ENCODE measurements at regions not wholly inside any gene's neighbourhood (a gene's known extent, or its start where the extent isn't known, plus 50 kb on each side); places are given as distances from the start of the nearest gene placed in this dataset.
"Not testable (repeated sequence)": the region's sequence is repeated elsewhere in the genome, so short reads cannot be mapped to it uniquely, and the experiment has no call there.

GRCh38 chr2:81077396-81077795, 772.8 kb upstream of the LRRTM1 start:
- DNase-seq = no peak

DNA sequence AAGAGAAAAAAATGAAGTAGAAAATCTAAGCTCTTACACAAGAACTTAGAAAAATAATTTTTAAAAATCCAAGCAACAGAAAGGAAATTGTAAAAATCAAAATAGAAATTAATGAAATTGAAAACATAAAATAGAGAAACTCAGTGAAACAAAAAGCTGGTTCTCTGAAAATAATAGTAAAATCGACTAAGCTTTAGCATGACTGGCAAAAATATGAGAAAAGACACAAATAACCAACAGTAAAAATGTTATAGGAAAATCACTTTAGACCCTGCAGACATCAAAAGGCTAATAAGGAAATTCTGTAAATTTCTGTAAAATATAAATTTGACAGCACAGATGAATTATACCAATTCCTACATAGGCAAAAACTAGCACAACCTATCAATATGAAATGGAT, 768.9 kb upstream of the LRRTM1 start:
- no peak for DNase-seq

DNA sequence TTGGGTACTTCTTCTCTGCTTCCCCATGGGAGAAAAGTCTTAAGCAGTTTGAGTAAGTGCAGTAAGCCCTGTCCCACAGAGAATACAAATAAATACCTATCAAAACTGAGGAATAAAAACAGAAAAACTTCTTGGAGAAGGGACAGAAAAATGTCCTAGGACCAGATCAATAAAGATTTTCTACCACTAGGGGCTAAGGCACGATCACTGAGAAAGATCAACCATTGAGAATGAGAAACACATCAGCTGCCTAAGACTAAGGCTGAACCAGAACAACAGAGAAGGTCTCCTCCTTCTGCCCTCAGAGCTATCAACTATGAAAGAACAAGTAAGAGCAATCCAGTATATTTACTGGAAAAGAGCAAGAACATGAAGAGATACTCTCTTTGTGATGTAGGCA, 763.6 kb upstream of the LRRTM1 start:
- no peak for DNase-seq

DNA sequence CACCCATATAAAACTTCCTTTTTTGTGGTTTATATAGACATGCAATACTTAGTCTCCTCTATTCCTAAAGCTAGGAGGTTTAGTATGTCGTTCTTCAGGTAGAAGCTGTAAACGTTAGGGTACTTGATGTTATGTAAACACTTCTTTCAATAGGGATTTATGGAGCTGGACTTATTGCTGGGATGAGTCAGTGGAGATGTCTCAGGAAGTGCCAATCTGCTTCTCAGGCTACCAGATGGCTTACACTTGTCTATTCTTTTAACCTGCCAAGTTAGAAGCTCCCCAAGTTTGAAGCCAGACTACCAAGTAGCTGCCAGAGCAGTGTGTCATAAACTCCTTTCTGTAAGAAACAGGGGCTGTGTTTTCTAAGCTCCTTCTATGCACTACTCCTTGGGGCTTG, 756.5 kb upstream of the LRRTM1 start:
- DNase-seq = no peak

GRCh38 chr2:81050580-81051095, 746.1 kb upstream of the LRRTM1 start:
- no peak for DNase-seq

GRCh38 chr2:81043681-81044080, 739.1 kb upstream of the LRRTM1 start:
- no peak for DNase-seq

GRCh38 chr2:81007104-81007503, 702.6 kb upstream of the LRRTM1 start:
- no peak for DNase-seq

DNA sequence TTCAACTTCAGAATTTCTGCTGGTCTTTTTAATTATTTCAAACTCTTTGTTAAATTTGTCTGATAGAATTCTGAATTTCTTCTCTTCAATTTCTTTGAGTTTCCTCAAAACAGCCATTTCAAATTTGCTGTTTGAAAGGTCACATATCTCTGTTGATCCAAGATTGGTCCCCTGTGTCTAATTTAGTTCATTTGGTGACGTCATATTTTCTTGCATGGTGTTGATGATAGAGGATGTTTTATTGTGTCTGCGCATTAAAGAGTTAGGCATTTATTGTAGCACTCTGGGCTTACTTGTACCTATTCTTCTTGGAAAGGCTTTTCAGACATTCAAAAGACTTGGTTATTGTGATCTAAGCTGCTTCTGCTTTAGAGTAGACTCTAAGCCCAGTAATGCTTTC, 698.4 kb upstream of the LRRTM1 start:
- DNase-seq = no peak

- DNase-seq = no peak
These were observed 682.9 kb upstream of the LRRTM1 start for GRCh38 chr2:80987466-80987865.

DNA sequence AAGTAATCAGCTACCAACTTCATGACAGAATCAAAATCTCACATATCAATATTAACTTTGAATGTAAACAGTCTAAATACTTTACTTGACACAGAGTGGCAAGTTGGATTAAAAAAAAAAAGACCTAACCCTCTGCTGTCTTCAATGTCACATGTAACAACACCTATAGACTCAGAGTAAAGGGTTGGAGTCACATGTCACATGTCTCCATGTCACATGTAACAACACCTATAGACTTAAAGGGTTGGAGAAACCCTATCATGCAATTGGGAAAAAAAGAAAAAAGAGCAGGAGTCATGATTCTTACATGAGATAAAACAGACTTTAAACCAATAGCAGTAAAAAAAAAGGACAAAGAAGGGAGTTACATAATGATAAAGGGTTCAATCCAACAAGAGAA, 665.3 kb upstream of the LRRTM1 start:
- DNase-seq = no peak

DNA sequence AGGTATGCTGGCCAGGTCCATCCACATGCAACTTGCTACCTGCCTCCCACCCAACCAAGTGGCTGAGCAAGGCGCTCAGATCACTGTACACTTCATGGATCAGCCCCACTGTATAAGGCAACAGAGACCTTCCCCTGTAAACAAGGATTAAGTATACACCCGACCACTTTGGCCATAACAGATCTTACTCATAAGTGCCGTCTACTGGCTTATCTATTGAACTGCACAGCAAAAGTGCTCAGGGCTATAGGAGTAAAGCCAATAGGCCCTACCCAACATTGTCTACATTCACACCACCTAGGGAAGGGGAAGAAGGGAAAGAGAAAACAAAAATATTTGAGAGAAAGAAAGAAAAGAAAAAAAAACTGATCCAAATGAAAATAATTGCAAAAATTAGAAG, 663.9 kb upstream of the LRRTM1 start:
- no peak for DNase-seq

GRCh38 chr2:80947601-80948130, 643.1 kb upstream of the LRRTM1 start:
- no peak for DNase-seq

GRCh38 chr2:80943487-80943886, 638.9 kb upstream of the LRRTM1 start:
- no peak for DNase-seq

DNA sequence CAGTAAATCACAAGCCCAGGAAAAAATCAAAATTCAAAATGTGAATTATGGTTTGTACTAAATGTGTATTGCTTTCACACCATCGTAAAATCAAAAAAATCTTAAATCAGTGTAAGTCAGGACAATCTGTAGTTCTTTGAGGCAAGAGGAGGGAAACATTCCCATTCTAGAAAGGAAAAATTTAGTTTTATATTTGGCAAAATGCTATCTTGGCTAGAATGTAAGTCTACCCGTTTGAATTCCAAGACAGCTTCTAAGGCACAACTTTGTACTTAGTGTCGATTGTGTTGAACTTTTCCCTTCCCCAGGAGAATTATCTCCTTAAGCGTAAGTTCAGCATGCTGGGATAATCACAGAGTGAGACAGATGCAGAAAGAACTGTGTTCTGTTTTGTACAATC, 638.2 kb upstream of the LRRTM1 start:
- DNase-seq = no peak

DNA sequence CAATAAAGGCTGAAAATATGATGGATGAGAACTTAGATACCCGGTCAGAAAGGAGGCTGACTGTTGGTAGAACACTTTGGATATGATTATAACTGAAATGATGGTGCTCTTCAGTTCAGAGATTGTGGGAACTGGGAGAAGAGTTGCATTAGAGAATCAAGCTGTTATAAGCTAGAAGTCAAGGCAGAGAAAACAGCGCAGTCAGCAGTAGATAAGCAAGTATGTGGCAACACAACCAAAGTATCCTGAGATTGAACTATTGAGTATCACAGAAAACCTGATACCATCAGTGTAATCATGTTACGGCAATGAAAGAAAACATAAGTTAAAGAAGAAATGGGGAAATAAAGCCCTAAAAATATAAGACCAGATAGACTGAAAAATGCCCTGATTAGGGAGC, 633.9 kb upstream of the LRRTM1 start:
- no peak for DNase-seq

DNA sequence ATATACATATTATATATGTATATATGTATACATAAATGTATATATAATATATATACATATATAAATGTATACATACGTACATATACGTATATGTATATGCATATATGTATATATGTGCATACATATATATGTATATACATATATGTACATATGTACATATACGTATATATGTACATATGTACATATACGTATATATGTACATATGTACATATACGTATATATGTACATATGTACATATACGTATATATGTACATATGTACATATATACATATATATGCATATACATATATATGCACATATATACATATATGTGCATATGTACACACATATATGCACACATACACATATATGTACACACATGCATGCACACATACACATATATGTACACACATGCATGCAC, 627.3 kb upstream of the LRRTM1 start:
- not testable (repeated sequence) for DNase-seq

DNA sequence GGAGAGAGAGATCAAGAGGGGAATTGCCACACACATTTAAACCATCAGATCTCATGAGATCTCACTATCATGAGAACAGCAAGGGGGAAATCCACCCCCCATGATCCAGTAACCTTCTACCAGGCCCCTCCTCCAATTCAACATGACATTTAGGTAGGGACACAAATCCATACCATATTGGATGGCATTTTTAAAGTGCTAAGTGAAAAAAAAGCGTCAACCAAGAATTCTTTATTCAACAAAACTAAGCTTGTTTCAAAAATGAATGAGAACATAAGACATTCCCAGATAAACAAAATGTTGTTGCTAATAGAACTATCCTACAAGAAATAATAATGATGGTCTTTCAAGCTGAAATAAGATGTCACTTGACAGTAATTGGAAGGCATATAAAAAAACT, 626.2 kb upstream of the LRRTM1 start:
- DNase-seq = no peak

DNA sequence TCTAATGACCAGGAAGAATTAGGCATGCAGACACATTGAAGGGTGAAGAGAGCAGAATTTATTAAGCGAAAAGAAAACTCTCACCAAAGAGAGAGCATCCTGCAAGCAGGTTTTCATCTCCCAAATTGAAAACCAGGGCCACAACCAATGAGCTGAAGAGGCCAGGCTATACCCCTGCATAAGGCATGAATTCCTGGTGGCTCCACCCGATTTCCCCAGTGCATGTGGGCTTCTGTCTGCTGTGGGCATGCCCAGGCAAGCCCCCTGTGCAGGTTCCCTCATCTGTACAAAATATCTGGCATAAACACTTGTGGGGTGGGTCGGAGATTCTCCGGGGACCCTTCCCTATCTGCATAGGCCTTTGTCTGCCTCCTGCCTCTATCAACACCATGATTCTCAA, 621.6 kb upstream of the LRRTM1 start:
- DNase-seq = no peak

DNA sequence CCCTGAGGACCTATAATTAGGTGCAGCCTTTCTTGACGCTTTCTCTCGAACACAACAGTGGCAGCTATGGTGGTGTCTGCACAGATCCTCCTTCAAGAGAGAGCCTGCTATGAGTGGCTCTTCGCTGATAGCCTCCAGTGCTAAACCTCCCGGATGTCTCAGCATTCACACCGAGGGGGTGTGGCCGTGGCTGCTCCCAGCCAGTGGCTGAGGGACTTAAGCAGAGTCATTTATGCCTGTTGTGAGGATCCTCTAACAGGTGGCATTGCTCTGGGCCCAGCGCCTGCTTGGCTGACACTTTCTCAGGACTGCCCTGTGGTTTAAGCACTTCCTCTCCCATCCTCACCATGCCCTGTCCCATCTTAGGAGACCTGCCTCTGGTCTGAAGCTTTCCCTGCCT, 592.0 kb upstream of the LRRTM1 start:
- DNase-seq = no peak

GRCh38 chr2:80894486-80894885, 589.9 kb upstream of the LRRTM1 start:
- DNase-seq = no peak

GRCh38 chr2:80893711-80894110, 589.2 kb upstream of the LRRTM1 start:
- DNase-seq = no peak

GRCh38 chr2:80889009-80889408, 584.5 kb upstream of the LRRTM1 start:
- DNase-seq = no peak

GRCh38 chr2:80887841-80888378, 583.4 kb upstream of the LRRTM1 start:
- DNase-seq = no peak

DNA sequence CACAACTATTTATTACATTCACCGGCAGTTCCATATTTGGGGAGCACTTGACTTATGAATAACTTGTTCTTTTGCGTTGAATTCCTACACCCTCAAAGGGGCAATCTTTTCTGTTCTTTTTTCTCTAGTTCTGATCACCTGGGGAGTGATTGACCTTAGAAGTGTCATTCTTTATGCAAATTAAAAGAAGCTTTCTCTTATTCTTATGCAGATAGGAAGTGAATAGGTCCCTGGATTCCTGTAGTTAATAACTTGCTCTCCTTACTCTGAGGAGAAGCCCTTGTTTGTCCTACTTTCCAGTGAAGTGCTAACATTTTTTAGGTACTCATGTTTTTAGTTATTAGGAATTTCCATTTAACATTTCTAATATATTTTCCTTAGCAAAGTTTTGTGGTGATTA, 569.8 kb upstream of the LRRTM1 start:
- DNase-seq = no peak

DNA sequence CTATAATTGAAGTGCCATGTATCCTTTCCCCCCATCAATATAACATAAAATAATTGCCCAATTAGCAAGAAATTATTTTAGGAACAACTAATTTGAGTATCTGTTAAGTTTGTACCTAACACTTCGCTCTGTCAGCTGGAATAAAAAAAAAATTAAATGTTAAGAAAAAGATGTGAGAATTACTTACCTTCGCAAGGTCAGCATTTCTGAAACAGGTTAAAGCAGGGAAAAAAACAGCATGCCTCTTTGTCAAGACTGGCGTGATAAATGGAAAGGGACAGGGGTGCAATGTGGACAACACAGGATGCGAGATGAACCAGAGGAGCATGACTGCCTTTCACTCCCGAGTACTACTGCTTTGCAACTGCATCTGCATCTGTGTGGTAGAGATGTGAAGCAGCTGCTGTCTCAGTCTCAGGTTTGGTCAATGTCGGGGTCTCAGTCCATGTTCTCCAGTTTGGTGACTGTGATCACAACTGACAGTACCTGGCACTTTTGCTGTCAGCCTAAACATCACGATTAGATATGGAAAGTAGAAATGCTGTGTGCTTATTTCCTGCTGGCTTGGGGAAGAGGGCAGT, 565.4 kb upstream of the LRRTM1 start:
- DNase-seq = no peak
